Coronary artery (tissue), 2 donors: ENCODE measurements at regions not wholly inside any gene's neighbourhood (a gene's known extent, or its start where the extent isn't known, plus 50 kb on each side); places are given as distances from the start of the nearest gene placed in this dataset.

Experiments
- DNase-seq: peaks from one replicate; pipeline ENCODE4 v3.0.0-alpha.2; 2017; ENCODE audit warnings: low spot score
- H3K27ac ChIP-seq, 2 donors: fragments of 200-600 bp; sonication (generic); one replicate each; pipeline ENCODE4 v1.5.1; 2016 to 2019
- H3K4me3 ChIP-seq: fragments of 200-600 bp; sonication (generic); 2 replicates; pipeline ENCODE4 v1.5.1; 2016; ENCODE audit warnings: mild to moderate bottlenecking, moderate library complexity
- CTCF ChIP-seq: fragments of 200-600 bp; sonication (generic); IDR thresholded peaks from one replicate; pipeline ENCODE4 v1.5.1; 2019; ENCODE audit warnings: antibody characterized with exemption

DNA sequence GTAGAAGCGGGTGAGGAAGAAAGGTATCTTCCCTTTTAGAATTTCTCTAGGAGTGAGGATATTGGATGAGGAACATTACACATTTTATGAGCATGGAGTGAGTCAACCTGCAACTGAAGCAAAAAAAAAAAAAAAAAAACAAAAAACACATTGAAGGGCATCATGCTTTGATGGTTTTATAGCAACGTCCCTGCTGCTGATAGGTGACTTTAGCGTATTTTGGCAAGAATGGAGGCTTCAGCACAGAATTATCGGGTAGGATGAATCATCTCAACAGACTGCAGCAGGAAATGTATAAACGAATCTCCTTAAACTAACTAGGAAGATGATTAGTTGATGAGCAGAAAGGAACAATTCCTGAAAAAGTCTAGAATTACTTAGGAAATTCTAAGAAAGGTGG is 1359.6 kb upstream of the ATXN8OS start:
- no peak for DNase-seq
- Histone ChIP-seq H3K4me3 (no peak overlapping the region), H3K27ac (no peak overlapping the region)
- no peak for TF ChIP-seq CTCF

GRCh38 chr13:68745502-68745901 is 1362.1 kb upstream of the ATXN8OS start:
- no peak for TF ChIP-seq CTCF
- Histone ChIP-seq H3K27ac (no peak overlapping the region), H3K4me3 (no peak overlapping the region)
- no peak for DNase-seq

- Histone ChIP-seq H3K4me3 (no peak overlapping the region), H3K27ac (no peak overlapping the region)
- no peak for TF ChIP-seq CTCF
- DNase-seq: no peak
These were observed 1370.7 kb upstream of the ATXN8OS start for GRCh38 chr13:68736961-68737360.

DNA sequence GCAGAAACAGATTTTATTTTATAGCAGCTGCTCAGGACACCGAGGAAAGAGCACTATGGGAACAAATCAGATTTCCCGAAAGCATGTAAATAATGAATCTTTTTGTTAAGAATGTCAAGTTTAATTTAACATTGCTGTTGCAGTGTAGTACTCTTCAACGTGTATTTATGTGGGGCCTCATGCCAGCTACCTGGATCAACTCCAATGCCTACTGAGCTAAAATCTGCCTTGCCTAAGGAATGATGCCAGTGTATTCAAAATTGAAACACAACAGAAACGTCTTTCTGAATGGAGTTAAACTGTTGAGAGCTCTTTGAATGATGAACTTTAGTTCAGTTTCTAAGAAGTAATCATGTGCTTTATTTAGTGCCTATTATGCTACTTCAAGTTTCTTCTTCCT is 1379.8 kb upstream of the ATXN8OS start:
- DNase-seq: no peak
- no peak for TF ChIP-seq CTCF
- no peak overlapping the region for H3K27ac ChIP-seq
- no peak overlapping the region for H3K4me3 ChIP-seq

GRCh38 chr13:68727165-68727564 is 1380.5 kb upstream of the ATXN8OS start:
- Histone ChIP-seq H3K27ac (no peak overlapping the region), H3K4me3 (no peak overlapping the region)
- TF ChIP-seq CTCF: no peak
- DNase-seq: no peak

DNA sequence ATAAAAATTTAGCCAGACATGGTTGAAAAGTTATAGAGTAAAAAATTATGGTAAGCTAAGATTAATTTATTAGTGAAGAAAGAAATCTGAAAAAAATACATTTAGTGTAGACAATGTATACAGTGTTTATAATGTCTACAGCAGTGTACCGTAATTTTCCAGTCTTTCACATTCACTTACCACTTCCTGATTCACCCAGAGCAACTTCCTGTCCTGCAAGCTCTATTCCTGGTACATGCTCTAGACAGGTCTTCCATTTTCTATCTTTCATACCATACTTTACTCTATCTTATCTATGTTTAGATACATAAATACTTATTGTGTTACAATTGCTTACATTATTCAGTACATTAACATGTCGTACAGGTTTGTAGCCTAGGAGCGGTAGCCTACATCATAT is 1387.8 kb upstream of the ATXN8OS start:
- no peak overlapping the region for H3K4me3 ChIP-seq

DNA sequence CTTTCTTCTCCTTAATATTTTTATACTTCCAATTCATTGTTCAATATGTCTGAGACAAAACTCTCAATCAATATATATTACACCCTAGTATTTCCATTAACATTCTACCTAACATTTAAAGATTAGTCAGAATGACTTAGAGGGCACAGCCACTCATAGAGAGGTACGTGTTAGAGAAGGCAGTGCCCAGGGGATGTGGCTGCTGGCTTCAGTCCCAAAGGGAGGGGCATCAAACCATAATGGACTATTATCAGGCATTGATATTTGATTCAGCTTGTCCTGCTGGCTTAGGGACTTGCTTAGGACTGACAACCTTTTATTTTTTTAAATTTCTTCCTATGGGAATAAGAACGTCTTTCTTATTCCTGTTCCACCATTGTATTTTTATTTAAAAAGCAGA is 1392.0 kb upstream of the ATXN8OS start:
- H3K4me3 ChIP-seq: no peak overlapping the region
- no peak for DNase-seq
- TF ChIP-seq CTCF: no peak
- no peak overlapping the region for H3K27ac ChIP-seq

More for the DNA sequence above, 1387.8 kb upstream of the ATXN8OS start:
- TF ChIP-seq CTCF: no peak
- no peak for DNase-seq
- no peak overlapping the region for H3K27ac ChIP-seq
